Upper lobe of right lung (tissue), 1 donor: ENCODE measurements at regions not wholly inside any gene's neighbourhood (a gene's known extent, or its start where the extent isn't known, plus 50 kb on each side); places are given as distances from the start of the nearest gene placed in this dataset.

Experiments
- ATAC-seq: fragments of 200-7000 bp; cut with Tn5 transposase; one replicate; pipeline ENCODE4 v1.9.1; 2020; ENCODE audit warnings: mild to moderate bottlenecking, moderate library complexity
- DNase-seq: peaks from one replicate; pipeline ENCODE4 v3.0.0-alpha.2; 2020
- H3K27ac ChIP-seq: fragments of 200-600 bp; one replicate; pipeline ENCODE4 v1.8.0; 2022
- H3K27me3 ChIP-seq: fragments of 200-600 bp; one replicate; pipeline ENCODE4 v1.8.0; 2022; ENCODE audit warnings: mild to moderate bottlenecking
- H3K36me3 ChIP-seq: fragments of 200-600 bp; one replicate; pipeline ENCODE4 v1.8.0; 2022
- H3K4me1 ChIP-seq: fragments of 200-600 bp; one replicate; pipeline ENCODE4 v1.8.0; 2022
- H3K4me3 ChIP-seq: fragments of 200-600 bp; one replicate; pipeline ENCODE4 v1.8.0; 2022; ENCODE audit warnings: mild to moderate bottlenecking
- H3K9me3 ChIP-seq: fragments of 200-600 bp; one replicate; pipeline ENCODE4 v1.8.0; 2022
- intact Hi-C: fragments of 100-400 bp; cut with DNase I; formaldehyde crosslinking; loops from one replicate; pipeline ENCODE4 v1.11.0; 2022
- TF ChIP-seq, protein P1 (sequence below): fragments of 200-600 bp; IDR thresholded peaks from one replicate; pipeline ENCODE4 v1.8.0; 2022; ENCODE audit warnings: antibody characterized with exemption
- donor health status: DM: no; HTN: yes; CAD: no; lungs with severe emphysema.

DNA sequence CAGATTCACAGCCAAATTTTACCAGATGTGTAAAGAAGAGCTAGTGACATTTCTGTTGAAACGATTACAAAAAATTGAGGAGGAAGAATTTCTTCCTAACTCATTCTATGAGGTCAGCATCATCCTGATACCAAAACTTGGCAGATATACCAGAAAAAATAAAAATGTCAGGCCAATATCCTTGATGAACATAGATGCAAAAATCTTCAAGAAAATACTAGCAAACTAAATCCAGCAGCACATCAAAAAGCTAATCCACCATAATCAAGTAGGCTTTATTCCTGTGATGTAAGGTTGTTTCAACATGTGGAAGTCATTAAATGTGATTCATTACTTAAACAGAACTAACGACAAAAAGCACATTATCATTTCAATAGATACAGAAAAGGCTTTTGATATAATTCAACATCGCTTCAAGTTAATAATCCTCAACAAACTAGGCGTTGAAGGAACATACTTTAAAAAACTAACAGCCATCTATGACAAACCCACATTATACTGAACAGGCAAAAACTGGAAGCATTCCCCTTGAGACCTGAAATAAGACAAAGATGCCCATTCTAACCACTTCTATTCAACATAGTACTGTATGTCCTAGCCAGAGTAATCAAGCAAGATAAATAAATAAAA lies 807.7 kb upstream of the ZWINT start:
- TF ChIP-seq, protein P1, sequence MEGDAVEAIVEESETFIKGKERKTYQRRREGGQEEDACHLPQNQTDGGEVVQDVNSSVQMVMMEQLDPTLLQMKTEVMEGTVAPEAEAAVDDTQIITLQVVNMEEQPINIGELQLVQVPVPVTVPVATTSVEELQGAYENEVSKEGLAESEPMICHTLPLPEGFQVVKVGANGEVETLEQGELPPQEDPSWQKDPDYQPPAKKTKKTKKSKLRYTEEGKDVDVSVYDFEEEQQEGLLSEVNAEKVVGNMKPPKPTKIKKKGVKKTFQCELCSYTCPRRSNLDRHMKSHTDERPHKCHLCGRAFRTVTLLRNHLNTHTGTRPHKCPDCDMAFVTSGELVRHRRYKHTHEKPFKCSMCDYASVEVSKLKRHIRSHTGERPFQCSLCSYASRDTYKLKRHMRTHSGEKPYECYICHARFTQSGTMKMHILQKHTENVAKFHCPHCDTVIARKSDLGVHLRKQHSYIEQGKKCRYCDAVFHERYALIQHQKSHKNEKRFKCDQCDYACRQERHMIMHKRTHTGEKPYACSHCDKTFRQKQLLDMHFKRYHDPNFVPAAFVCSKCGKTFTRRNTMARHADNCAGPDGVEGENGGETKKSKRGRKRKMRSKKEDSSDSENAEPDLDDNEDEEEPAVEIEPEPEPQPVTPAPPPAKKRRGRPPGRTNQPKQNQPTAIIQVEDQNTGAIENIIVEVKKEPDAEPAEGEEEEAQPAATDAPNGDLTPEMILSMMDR, result no peak
- intact Hi-C loops, result no loop called here
- Histone ChIP-seq H3K4me1 (no peaks in the 10 kb centered on the region), H3K36me3 (no peaks in the 10 kb centered on the region), H3K9me3 (no peaks in the 10 kb centered on the region), H3K4me3 (no peak overlapping the region), H3K27me3 (no peaks in the 10 kb centered on the region), H3K27ac (no peak overlapping the region)
- ATAC-seq (no peak), DNase-seq (no peak)

- no peak for DNase-seq
- intact Hi-C loops, result no loop called here
- Histone ChIP-seq H3K4me1 (no peaks in the 10 kb centered on the region), H3K9me3 (no peaks in the 10 kb centered on the region), H3K36me3 (no peaks in the 10 kb centered on the region), H3K27me3 (no peaks in the 10 kb centered on the region), H3K27ac (no peak overlapping the region), H3K4me3 (no peak overlapping the region)
- TF ChIP-seq, protein P1, result no peak
- no peak for ATAC-seq
These were observed 804.6 kb upstream of the ZWINT start for GRCh38 chr10:57165671-57166070.

DNA sequence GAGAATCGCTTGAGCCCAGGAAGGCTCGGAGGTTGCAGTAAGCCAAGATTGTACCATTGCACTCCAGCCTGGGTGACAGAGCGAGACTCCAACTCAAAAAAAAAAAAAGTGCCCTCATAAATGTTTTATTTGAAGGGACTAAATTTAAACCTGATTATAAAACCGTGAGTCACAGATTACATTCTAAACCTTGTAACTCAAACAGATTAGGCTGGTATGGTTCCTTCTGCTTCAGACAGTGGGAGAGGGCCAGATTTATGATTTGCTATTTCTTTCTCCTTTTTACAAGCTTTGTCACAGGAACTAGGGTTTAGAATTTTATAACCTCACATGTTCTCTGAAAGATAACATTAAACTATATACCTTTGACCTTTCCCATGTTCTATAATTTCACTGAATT lies 801.2 kb upstream of the ZWINT start:
- Histone ChIP-seq H3K4me1 (no peaks in the 10 kb centered on the region), H3K27me3 (no peaks in the 10 kb centered on the region), H3K4me3 (no peak overlapping the region), H3K9me3 (no peaks in the 10 kb centered on the region), H3K36me3 (no peaks in the 10 kb centered on the region), H3K27ac (no peak overlapping the region)
- TF ChIP-seq, protein P1, result no peak
- intact Hi-C loops, result no loop called here
- ATAC-seq (no peak), DNase-seq (no peak)

DNA sequence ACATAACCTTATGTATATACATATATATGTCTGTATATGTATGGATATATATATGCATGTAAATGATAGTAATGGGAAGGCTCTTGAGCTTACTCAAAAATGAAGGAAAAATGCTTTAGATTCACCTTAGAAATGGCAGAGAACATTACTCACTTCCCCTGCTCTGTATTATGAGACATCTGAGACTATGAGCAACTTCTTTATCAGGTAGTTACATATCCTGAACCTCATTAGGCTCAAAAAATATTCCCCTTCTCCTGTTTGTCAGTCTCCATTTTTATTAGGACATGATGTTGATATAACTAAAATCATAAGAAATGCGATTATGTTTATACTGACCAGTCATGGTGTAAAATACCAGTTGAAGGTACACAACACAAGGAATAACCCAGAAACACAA lies 800.1 kb upstream of the ZWINT start:
- DNase-seq (no peak), ATAC-seq (no peak)
- H3K9me3 ChIP-seq, result no peaks in the 10 kb centered on the region
- intact Hi-C loops, result no loop called here
- TF ChIP-seq, protein P1, result no peak
- H3K36me3 ChIP-seq, result no peaks in the 10 kb centered on the region
- no peaks in the 10 kb centered on the region for H3K27me3 ChIP-seq
- no peak overlapping the region for H3K4me3 ChIP-seq
- H3K4me1 ChIP-seq, result no peaks in the 10 kb centered on the region
- H3K27ac ChIP-seq, result no peak overlapping the region

DNA sequence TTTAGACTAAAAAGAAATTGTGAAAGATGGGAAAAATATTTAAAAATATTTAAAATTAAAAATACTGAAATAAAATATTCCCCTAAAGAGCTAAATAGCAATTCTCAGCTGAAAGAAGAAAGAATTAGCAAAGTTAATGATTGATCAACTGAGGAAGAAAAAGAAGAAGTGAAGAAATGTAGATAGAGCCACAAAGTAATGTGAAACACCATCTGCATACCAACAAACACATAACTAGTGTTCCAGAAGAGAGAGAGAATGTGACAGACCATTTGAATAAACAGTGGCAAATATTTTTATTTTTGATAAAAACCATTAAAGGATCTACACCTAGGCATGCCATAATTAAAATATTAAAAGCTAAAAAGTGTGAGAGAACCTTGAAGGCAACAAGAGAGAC lies 784.5 kb upstream of the ZWINT start:
- no peaks in the 10 kb centered on the region for H3K4me1 ChIP-seq
- DNase-seq, result no peak
- H3K36me3 ChIP-seq, result no peaks in the 10 kb centered on the region
- no peaks in the 10 kb centered on the region for H3K27me3 ChIP-seq
- intact Hi-C loops, result no loop called here
- no peak for ATAC-seq
- TF ChIP-seq, protein P1, result no peak
- no peaks in the 10 kb centered on the region for H3K9me3 ChIP-seq
- no peak overlapping the region for H3K4me3 ChIP-seq
- H3K27ac ChIP-seq, result no peak overlapping the region
